HEK293T (cell line): ENCODE measurements at regions not wholly inside any gene's neighbourhood (a gene's known extent, or its start where the extent isn't known, plus 50 kb on each side); places are given as distances from the start of the nearest gene placed in this dataset.
"Not testable (repeated sequence)": the region's sequence is repeated elsewhere in the genome, so short reads cannot be mapped to it uniquely, and the experiment has no call there.

ENCODE experiments used
- CTCF ChIA-PET: fragments of 350-600 bp; formaldehyde crosslinking; extraction: SDS; loops from one replicate; lab custom pipeline; 2021; ENCODE audit warnings: antibody characterized with exemption, inconsistent platforms; lab: Yijun Ruan, JAX
- POLR2A ChIA-PET: fragments of 350-600 bp; formaldehyde crosslinking; extraction: SDS; loops from one replicate; lab custom pipeline; 2020; ENCODE audit warnings: antibody characterized with exemption, inconsistent platforms; lab: Yijun Ruan, JAX
- DNase-seq: peaks from one replicate; pipeline ENCODE4 v3.0.0; 2012; ENCODE audit warnings: mixed read lengths; ENCODE audit errors: extremely low spot score
- ARNT ChIP-seq: fragments of 450-650 bp; IDR thresholded peaks from 2 replicates; pipeline ENCODE4 v1.6.1; 2017; ENCODE audit warnings: mild to moderate bottlenecking
- BHLHE40 ChIP-seq: fragments of 450-650 bp; IDR thresholded peaks from 2 replicates; pipeline ENCODE4 v1.6.1; 2016; ENCODE audit warnings: mild to moderate bottlenecking, moderate library complexity, borderline replicate concordance
- CTBP1 ChIP-seq: fragments of 450-650 bp; IDR thresholded peaks from 2 replicates; pipeline ENCODE4 v1.6.1; 2016; ENCODE audit warnings: borderline replicate concordance
- ELF4 ChIP-seq: fragments of 450-650 bp; IDR thresholded peaks from 2 replicates; pipeline ENCODE4 v1.6.1; 2017; ENCODE audit warnings: antibody characterized with exemption
- FOXA1 ChIP-seq: fragments of 450-650 bp; IDR thresholded peaks from 2 replicates; pipeline ENCODE4 v1.6.1; 2016; ENCODE audit warnings: mild to moderate bottlenecking
- FOXK2 ChIP-seq: fragments of 450-650 bp; IDR thresholded peaks from 2 replicates; pipeline ENCODE4 v1.6.1; 2016; ENCODE audit warnings: mild to moderate bottlenecking
- FOXM1 ChIP-seq: fragments of 450-650 bp; IDR thresholded peaks from 2 replicates; pipeline ENCODE4 v1.6.1; 2017; ENCODE audit warnings: mild to moderate bottlenecking, borderline replicate concordance
- HDGF ChIP-seq: fragments of 450-650 bp; IDR thresholded peaks from 2 replicates; pipeline ENCODE4 v1.6.1; 2017; ENCODE audit warnings: antibody characterized with exemption, borderline replicate concordance
- L3MBTL2 ChIP-seq: fragments of 450-650 bp; conservative IDR thresholded peaks from 2 replicates; pipeline ENCODE4 v1.6.1; 2016; ENCODE audit warnings: mild to moderate bottlenecking
- LEF1 ChIP-seq: fragments of 450-650 bp; IDR thresholded peaks from 2 replicates; pipeline ENCODE4 v1.6.1; 2017; ENCODE audit warnings: mild to moderate bottlenecking, borderline replicate concordance
- NFRKB ChIP-seq: fragments of 450-650 bp; IDR thresholded peaks from 2 replicates; pipeline ENCODE4 v1.6.1; 2016; ENCODE audit warnings: mild to moderate bottlenecking, moderate library complexity
- PKNOX1 ChIP-seq: fragments of 450-650 bp; IDR thresholded peaks from 2 replicates; pipeline ENCODE4 v1.6.1; 2016
- SP1 ChIP-seq: fragments of 450-650 bp; IDR thresholded peaks from 2 replicates; pipeline ENCODE4 v1.6.1; 2017
- SUZ12 ChIP-seq: fragments of 450-650 bp; IDR thresholded peaks from 2 replicates; pipeline ENCODE4 v1.6.1; 2016; ENCODE audit warnings: mild to moderate bottlenecking
- TARDBP ChIP-seq: fragments of 450-650 bp; IDR thresholded peaks from 2 replicates; pipeline ENCODE4 v1.6.1; 2016
- ZNF384 ChIP-seq: fragments of 450-650 bp; IDR thresholded peaks from 2 replicates; pipeline ENCODE4 v1.6.1; 2016

GRCh38 chr2:62604336-62604735 lies 98.3 kb upstream of the TMEM17 start:
- ChIA-PET POLR2A (no interaction called here), CTCF (no interaction called here)
- no peak for DNase-seq
- no peak for TF ChIP-seq ELF4
- TF ChIP-seq FOXM1: no peak
- TF ChIP-seq ARNT: no peak
- TF ChIP-seq BHLHE40: no peak
- no peak for TF ChIP-seq ZNF384
- TF ChIP-seq FOXK2: no peak
- no peak for TF ChIP-seq PKNOX1
- no peak for TF ChIP-seq FOXA1
- TF ChIP-seq LEF1: no peak
- no peak for TF ChIP-seq TARDBP
- TF ChIP-seq NFRKB: no peak
- no peak for TF ChIP-seq CTBP1
- TF ChIP-seq SUZ12: no peak
- TF ChIP-seq HDGF: no peak
- no peak for TF ChIP-seq L3MBTL2

- CTCF ChIA-PET: no interaction called here
- POLR2A ChIA-PET: no interaction called here
- no peak for DNase-seq
- no peak for TF ChIP-seq FOXA1
Observed at GRCh38 chr2:62603154-62603712, 97.2 kb upstream of the TMEM17 start.

GRCh38 chr2:62599674-62600410 lies 93.8 kb upstream of the TMEM17 start:
- POLR2A ChIA-PET, DNase-seq, CTCF ChIA-PET: not testable (repeated sequence)

GRCh38 chr2:62597323-62597722 lies 91.3 kb upstream of the TMEM17 start:
- no peak for TF ChIP-seq TARDBP
- TF ChIP-seq FOXA1: no peak
- no peak for TF ChIP-seq NFRKB
- TF ChIP-seq ELF4: no peak
- no peak for TF ChIP-seq FOXM1
- TF ChIP-seq CTBP1: no peak
- TF ChIP-seq ZNF384: no peak
- TF ChIP-seq L3MBTL2: no peak
- TF ChIP-seq BHLHE40: no peak
- no peak for TF ChIP-seq PKNOX1
- TF ChIP-seq HDGF: no peak
- no peak for TF ChIP-seq LEF1
- TF ChIP-seq FOXK2: no peak
- no peak for TF ChIP-seq ARNT
- no peak for DNase-seq
- ChIA-PET POLR2A (no interaction called here), CTCF (no interaction called here)

- CTCF ChIA-PET: no interaction called here
- TF ChIP-seq FOXM1 (no peak), ARNT (no peak), ZNF384 (no peak), PKNOX1 (no peak), L3MBTL2 (no peak), LEF1 (no peak)
- DNase-seq: no peak
- POLR2A ChIA-PET: no interaction called here
Observed at GRCh38 chr2:62596061-62596921, 90.3 kb upstream of the TMEM17 start.

- CTCF ChIA-PET: no interaction called here
- POLR2A ChIA-PET: no interaction called here
- TF ChIP-seq SUZ12: no peak
- TF ChIP-seq PKNOX1: no peak
- TF ChIP-seq L3MBTL2: no peak
- TF ChIP-seq FOXA1: no peak
- no peak for TF ChIP-seq ZNF384
- no peak for TF ChIP-seq SP1
- TF ChIP-seq TARDBP: no peak
- no peak for TF ChIP-seq BHLHE40
- TF ChIP-seq NFRKB: no peak
- no peak for TF ChIP-seq CTBP1
- no peak for TF ChIP-seq FOXK2
- no peak for TF ChIP-seq HDGF
- no peak for TF ChIP-seq LEF1
- TF ChIP-seq ARNT: no peak
- no peak for TF ChIP-seq ELF4
- no peak for TF ChIP-seq FOXM1
- DNase-seq: no peak
Observed at GRCh38 chr2:62595474-62595873, 89.5 kb upstream of the TMEM17 start.
